Mesothelial cell of epicardium (in vitro differentiated cells): ENCODE measurements at regions not wholly inside any gene's neighbourhood (a gene's known extent, or its start where the extent isn't known, plus 50 kb on each side); places are given as distances from the start of the nearest gene placed in this dataset.
A peak's percentile ranks its signal among the peaks of the same experiment; 100 is the strongest.

ENCODE experiments used
- DNase-seq, 2 experiments: peaks; one replicate each; pipeline ENCODE4 v3.0.0; 2021; ENCODE audit warnings: low spot score in 2 of 2; ENCODE audit not compliant: unreplicated experiment in 2 of 2
- H3K27ac Mint-ChIP-seq: 2 replicates; pipeline ENCODE4 v1.8.0; 2021; ENCODE audit warnings: mixed read lengths
- H3K27me3 Mint-ChIP-seq: 2 replicates; pipeline ENCODE4 v1.8.0; 2021; ENCODE audit warnings: low read depth, mixed read lengths
- H3K36me3 Mint-ChIP-seq: 2 replicates; pipeline ENCODE4 v1.8.0; 2021; ENCODE audit warnings: mixed read lengths
- H3K4me1 Mint-ChIP-seq: 2 replicates; pipeline ENCODE4 v1.8.0; 2021; ENCODE audit warnings: mixed read lengths
- H3K4me3 Mint-ChIP-seq: 2 replicates; pipeline ENCODE4 v1.8.0; 2021; ENCODE audit warnings: mild to moderate bottlenecking, moderate library complexity, mixed read lengths
- H3K9me3 Mint-ChIP-seq: 2 replicates; pipeline ENCODE4 v1.8.0; 2021; ENCODE audit warnings: mixed read lengths
- TF ChIP-seq, protein P1 (sequence below): fragments of 200-600 bp; sonication (generic); IDR thresholded peaks from one replicate; pipeline ENCODE4 v1.5.0; 2021; ENCODE audit warnings: antibody characterized with exemption; ENCODE audit not compliant: unreplicated experiment

DNA sequence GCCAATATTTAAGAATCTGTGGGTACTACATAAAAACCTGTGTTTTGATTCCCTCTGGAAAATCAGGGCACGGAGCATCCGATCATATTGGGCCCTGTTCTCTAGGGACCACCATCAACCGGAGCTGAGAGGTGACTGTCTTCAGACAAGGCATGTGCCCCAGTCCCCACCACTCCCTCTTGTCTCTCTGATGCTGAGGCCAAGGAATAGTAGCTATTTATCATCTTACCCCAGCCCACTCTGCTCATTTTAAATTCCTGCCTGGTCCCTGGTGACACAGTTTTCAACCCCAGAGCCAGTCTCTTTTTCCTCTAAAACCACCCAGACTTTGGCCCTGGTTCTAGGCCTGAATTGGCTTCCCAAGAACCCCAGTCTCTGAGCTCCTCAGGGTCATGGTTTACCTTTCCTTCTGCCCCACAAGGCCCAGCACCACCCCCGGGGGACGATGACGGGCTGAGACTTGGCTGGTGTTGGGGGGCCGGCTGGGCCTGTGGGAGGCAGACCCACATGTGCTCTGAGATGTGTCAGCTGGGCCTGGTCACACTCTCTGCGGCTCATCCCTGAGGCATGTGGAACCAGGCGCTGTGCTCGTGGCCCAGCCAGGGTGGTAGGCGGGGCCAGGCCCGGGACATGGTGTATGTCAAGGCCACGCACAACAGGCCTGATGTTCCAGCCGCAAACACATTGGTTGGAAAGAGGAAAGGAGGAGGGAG, 114.4 kb downstream of the CEBPB start:
- Mint-ChIP-seq H3K4me3 (no peak overlapping the region), H3K27ac (peak overlapping the region; percentile 88), H3K27me3 (no peaks in the 10 kb centered on the region), H3K9me3 (no peaks in the 10 kb centered on the region), H3K36me3 (no peaks in the 10 kb centered on the region), H3K4me1 (peaks cover 43% of the 10 kb centered on the region)
- no peak for DNase-seq
- TF ChIP-seq, protein P1, sequence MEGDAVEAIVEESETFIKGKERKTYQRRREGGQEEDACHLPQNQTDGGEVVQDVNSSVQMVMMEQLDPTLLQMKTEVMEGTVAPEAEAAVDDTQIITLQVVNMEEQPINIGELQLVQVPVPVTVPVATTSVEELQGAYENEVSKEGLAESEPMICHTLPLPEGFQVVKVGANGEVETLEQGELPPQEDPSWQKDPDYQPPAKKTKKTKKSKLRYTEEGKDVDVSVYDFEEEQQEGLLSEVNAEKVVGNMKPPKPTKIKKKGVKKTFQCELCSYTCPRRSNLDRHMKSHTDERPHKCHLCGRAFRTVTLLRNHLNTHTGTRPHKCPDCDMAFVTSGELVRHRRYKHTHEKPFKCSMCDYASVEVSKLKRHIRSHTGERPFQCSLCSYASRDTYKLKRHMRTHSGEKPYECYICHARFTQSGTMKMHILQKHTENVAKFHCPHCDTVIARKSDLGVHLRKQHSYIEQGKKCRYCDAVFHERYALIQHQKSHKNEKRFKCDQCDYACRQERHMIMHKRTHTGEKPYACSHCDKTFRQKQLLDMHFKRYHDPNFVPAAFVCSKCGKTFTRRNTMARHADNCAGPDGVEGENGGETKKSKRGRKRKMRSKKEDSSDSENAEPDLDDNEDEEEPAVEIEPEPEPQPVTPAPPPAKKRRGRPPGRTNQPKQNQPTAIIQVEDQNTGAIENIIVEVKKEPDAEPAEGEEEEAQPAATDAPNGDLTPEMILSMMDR = no peak

DNA sequence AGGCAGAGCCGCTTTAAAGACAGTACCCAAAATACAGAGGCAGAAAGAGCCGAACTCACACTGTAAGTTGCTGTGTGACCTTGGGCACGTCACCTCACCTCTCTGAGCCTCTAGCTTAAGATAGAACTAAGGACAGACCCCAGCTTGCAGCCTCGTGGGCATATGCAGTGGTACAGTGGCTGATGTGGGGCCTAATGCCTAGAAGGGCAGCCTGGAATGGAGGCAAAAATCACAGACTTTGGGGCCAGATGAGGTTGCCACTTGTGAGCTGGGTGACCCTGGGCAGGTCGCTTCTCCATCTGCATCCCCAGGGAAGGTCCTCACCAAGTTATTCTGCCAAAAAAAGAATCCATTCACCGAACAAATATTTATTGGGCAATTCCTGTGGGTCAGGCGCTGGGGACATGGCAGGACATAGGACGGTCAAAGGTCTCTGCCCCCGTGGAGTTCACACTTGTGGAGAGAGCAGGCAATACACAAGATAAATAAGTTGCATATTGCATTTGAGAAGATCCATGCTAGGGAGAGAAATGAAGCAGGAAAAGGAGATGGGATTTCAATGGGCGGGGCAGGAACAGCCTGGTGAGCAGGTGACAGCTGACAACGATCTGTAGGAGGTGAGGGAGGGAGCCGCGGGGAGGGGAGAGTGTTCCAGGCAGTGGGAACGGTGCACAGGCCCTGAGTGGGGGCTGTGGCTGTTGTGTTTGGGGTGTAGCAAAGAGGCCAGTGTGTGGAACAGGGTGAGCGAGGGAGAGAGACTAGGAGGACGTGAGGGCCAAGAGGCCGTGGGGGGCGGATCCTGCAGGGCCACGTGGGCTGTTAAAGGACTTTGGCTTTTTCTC, 115.2 kb downstream of the CEBPB start:
- DNase-seq = no peak
- TF ChIP-seq, protein P1 = no peak
- H3K27me3 Mint-ChIP-seq = no peaks in the 10 kb centered on the region
- H3K27ac Mint-ChIP-seq = peak overlapping the region; percentile 88
- peaks cover 43% of the 10 kb centered on the region for H3K4me1 Mint-ChIP-seq
- H3K9me3 Mint-ChIP-seq = no peaks in the 10 kb centered on the region
- no peaks in the 10 kb centered on the region for H3K36me3 Mint-ChIP-seq
- H3K4me3 Mint-ChIP-seq = no peak overlapping the region

DNA sequence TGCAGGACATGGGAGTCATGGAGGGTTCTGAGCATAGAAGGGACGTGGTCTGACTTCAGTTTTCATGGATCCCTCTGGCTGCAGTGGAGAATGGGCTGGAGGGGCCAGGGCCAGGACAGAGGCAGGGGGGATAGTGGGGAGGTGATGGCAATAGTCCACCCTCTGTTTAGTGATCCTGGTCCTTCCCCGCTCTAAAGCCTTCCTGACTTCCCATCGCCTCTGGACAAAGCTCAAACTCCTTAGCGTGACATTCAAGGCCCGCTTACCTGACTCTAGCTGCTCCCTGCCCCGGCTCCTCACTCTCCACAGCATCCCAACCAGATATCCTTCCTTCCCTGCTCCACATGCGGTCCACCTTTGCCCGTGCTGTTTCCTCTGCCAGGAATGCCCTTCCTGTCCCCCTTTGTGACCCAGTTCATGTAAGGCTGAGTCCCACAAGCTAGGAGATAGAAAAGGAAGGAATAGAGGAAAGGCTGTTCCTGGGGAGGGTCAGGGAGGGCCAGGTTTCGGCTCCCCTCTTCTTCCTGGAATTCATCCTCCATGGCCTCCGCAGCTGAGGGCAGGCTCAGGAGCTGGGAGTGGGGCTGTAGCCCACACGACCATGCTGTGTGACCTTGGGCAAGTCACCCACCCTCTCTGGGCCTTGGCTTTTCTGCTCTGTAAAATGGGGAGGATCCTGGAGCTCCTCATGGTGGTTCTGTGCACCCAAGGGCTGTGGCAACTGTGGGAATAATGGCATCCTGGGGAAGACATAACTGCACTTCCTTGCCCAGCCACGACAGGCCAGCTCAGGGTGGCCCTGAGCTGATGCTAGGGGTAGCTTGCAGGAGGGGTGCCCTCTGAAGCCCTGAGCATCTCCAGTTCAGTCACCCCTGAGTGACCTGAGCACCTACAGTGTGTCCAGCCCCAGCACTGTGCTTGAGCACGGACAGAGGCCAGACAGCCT, 116.1 kb downstream of the CEBPB start:
- Mint-ChIP-seq H3K27me3 (no peaks in the 10 kb centered on the region), H3K4me3 (no peak overlapping the region), H3K27ac (peak overlapping the region; percentile 88), H3K4me1 (peaks cover 43% of the 10 kb centered on the region), H3K9me3 (no peaks in the 10 kb centered on the region), H3K36me3 (no peaks in the 10 kb centered on the region)
- DNase-seq = no peak
- TF ChIP-seq, protein P1 = no peak

DNA sequence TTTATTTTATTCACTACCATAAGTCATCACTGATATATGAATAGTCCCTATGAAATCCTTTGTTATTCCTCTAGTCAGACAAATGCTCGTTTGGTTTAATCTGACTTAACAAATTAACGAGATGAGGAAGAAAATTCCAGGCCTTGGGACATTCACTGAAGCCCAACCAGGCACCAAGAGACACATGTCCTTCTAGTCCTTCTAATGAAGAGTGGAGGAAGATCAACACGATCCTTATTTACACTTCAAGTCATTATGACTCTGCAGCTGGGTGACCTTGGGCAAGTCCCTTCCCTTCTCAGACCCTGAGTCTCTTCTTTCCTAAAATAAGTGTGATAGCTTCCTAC, 117.5 kb downstream of the CEBPB start:
- DNase-seq = no peak
- Mint-ChIP-seq H3K36me3 (no peaks in the 10 kb centered on the region), H3K9me3 (no peaks in the 10 kb centered on the region), H3K27ac (peak overlapping the region; percentile 96), H3K4me1 (peaks cover 45% of the 10 kb centered on the region), H3K4me3 (no peak overlapping the region), H3K27me3 (no peaks in the 10 kb centered on the region)
- TF ChIP-seq, protein P1 = no peak

DNA sequence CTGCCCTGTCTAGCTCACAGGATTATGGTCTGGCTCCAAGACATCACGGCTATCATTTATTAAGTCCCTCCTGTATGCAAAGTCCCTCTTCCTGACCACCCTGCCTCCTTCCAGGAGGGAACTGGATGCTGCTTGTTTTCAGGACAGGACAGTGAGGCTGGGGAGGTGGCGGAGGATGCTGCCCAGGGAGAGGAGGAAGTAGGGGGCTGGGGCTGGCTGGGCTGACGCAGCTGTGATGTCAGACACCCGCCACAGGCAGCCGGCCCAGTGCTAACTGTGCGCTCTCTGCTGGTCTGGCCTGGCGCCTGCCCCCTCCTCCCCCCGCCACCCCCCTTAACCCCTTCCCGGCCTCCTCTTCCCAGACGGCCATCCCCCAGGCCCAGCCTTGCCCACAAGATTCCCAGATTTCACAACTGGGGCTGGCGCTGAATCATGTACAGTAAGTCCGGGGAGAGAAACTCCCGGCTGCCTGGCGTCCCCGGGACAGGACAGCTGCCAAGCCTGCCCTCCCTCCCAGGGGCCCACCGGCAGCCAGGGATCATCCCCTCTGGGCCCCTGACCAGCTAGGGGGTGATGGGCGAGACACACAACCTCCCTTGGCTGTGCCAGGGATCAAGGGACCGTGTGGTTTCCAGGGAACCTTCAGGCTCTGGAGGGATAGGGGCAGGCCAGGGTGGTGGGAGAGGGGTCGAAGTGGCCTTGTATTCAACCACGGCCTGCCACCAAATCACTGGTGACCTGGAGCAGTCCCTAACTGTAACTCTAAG, 118.1 kb downstream of the CEBPB start:
- Mint-ChIP-seq H3K27ac (peak overlapping the region; percentile 96), H3K4me1 (peaks cover 43% of the 10 kb centered on the region), H3K27me3 (no peaks in the 10 kb centered on the region), H3K9me3 (no peaks in the 10 kb centered on the region), H3K4me3 (peak overlapping the region; percentile 17), H3K36me3 (no peaks in the 10 kb centered on the region)
- DNase-seq = peak in 1 of 2 experiments; percentile 64
- TF ChIP-seq, protein P1 = no peak
